K562 (cell line): ENCODE measurements at regions not wholly inside any gene's neighbourhood (a gene's known extent, or its start where the extent isn't known, plus 50 kb on each side); places are given as distances from the start of the nearest gene placed in this dataset.

ENCODE experiments used
- ATAC-seq: fragments of 200-7000 bp; cut with Tn5 transposase; 3 replicates; pipeline ENCODE4 v1.9.1; 2020; ENCODE audit warnings: moderate library complexity
- BruUV-seq: library from RNA; stranded (reverse); fragments of 400-500 nt; replicated peaks from 2 replicates; lab custom pipeline; 2021; lab: Mats Ljungman, UMichigan
- CTCF ChIA-PET: fragments of 300-600 bp; formaldehyde crosslinking; extraction: SDS; loops from one replicate; lab custom pipeline; 2021; ENCODE audit warnings: low intra/inter-chr PET ratio; lab: Yijun Ruan, JAX
- POLR2A ChIA-PET: fragments of 300-600, 350-650 bp; sonication (Branson Sonifier 250); formaldehyde crosslinking; extraction: SDS; loops from one replicate; lab custom pipeline; 2021; ENCODE audit warnings: antibody characterized with exemption, inconsistent platforms; lab: Yijun Ruan, JAX
- DNase-seq, 4 experiments: peaks; one replicate each; pipeline versions ENCODE4 v3.0.0 to v3.0.0-alpha.2; 2011 to 2018; ENCODE audit warnings: low spot score in 3 of 4, mixed read lengths in 3 of 4; ENCODE audit errors: extremely low read depth in 1 of 4
- FAIRE-seq: peaks from 2 replicates; lab custom pipeline; 2011; peaks lifted over from hg19 to GRCh38; lab: Jason Lieb, UNC
- H2AFZ ChIP-seq: 2 replicates; pipeline ENCODE4 v1.6.0; 2011; ENCODE audit warnings: low read depth, low read length, control low read depth, inconsistent platforms
- H3K27ac ChIP-seq: fragments of 200-600 bp; 3 replicates; pipeline ENCODE4 v1.8.0; 2011; ENCODE audit warnings: low read depth, mild to moderate bottlenecking, control low read depth, inconsistent platforms, low read length, moderate library complexity, mixed read lengths; ENCODE audit errors: extremely low read depth
- H3K27me3 ChIP-seq, 2 experiments: fragments of 300-600 bp in 1 of 2; 2 replicates in 1 of 2; 3 replicates in 1 of 2; pipeline versions ENCODE4 v1.6.0 to v1.8.0; 2011; ENCODE audit warnings: inconsistent platforms in 2 of 2, low read length in 2 of 2, mild to moderate bottlenecking in 1 of 2, mixed read lengths in 1 of 2, moderate library complexity in 1 of 2; ENCODE audit not compliant: control insufficient read depth in 2 of 2, insufficient read depth in 2 of 2
- H3K36me3 ChIP-seq: fragments of 300-600 bp; 3 replicates; pipeline ENCODE4 v1.8.0; 2011; ENCODE audit warnings: mild to moderate bottlenecking, low read length, inconsistent platforms; ENCODE audit not compliant: control insufficient read depth, insufficient read depth
- H3K4me1 ChIP-seq, 2 experiments: fragments of 200-600 bp in 1 of 2; replicated peaks in 1 of 2; 2 replicates in 1 of 2; 3 replicates in 1 of 2; pipeline versions ENCODE4 v1.5.1 to v1.8.0; 2011; ENCODE audit warnings: inconsistent platforms in 2 of 2, low read length in 2 of 2, mild to moderate bottlenecking in 1 of 2, mixed read lengths in 1 of 2, moderate library complexity in 1 of 2; ENCODE audit not compliant: control insufficient read depth in 2 of 2, insufficient read depth in 2 of 2
- H3K4me2 ChIP-seq: 2 replicates; pipeline ENCODE4 v1.6.1; 2011; ENCODE audit warnings: low read length, control low read depth, inconsistent platforms, mixed read lengths; ENCODE audit not compliant: insufficient read depth
- H3K4me3 ChIP-seq: fragments of 200-600 bp; sonication (generic), shearing (Covaris generic); 2 replicates; pipeline ENCODE4 v1.5.1; 2016; ENCODE audit warnings: control low read depth, inconsistent platforms
- H3K79me2 ChIP-seq: fragments of 200-600 bp; 3 replicates; pipeline ENCODE4 v1.8.0; 2011; ENCODE audit warnings: low read length, inconsistent platforms; ENCODE audit not compliant: control insufficient read depth, insufficient read depth
- H3K9ac ChIP-seq, 2 experiments: 2 replicates each; pipeline versions ENCODE4 v1.6.0 to v1.6.1; 2011; ENCODE audit warnings: low read depth in 2 of 2, low read length in 2 of 2, control low read depth in 1 of 2, inconsistent platforms in 1 of 2, mild to moderate bottlenecking in 1 of 2, mixed read lengths in 1 of 2; ENCODE audit not compliant: insufficient read depth in 1 of 2
- H3K9me1 ChIP-seq: one replicate; pipeline ENCODE4 v1.6.0; 2011; ENCODE audit warnings: inconsistent platforms, mild to moderate bottlenecking, low read length, moderate library complexity; ENCODE audit not compliant: control insufficient read depth, insufficient read depth
- H3K9me3 ChIP-seq: replicated peaks from 2 replicates; pipeline ENCODE4 v1.5.1; 2011; ENCODE audit warnings: low read depth, low read length, inconsistent platforms; ENCODE audit not compliant: control insufficient read depth, insufficient read depth
- H4K20me1 ChIP-seq: replicated peaks from 2 replicates; pipeline ENCODE4 v1.6.1; 2011; ENCODE audit warnings: low read length, inconsistent platforms, mixed read lengths; ENCODE audit not compliant: control insufficient read depth, insufficient read depth
- ARNT ChIP-seq, 2 experiments: fragments of 450-650 bp; IDR thresholded peaks; 2 replicates each; pipeline ENCODE4 v1.6.1; 2016; ENCODE audit warnings: mild to moderate bottlenecking in 1 of 2
- ELF1 ChIP-seq: fragments of 200-800 bp; sonication (Bioruptor generic); IDR thresholded peaks from 2 replicates; pipeline ENCODE4 v1.6.1; 2016; ENCODE audit warnings: missing genetic modification characterization, missing compliant biosample characterization
- FOXA3 ChIP-seq, 2 experiments: fragments of 450-650 bp in 1 of 2; sonication (generic) in 1 of 2; formaldehyde crosslinking; IDR thresholded peaks in 1 of 2; conservative IDR thresholded peaks in 1 of 2; 2 replicates each; pipeline versions ENCODE4 v1.4.0 to v1.8.0; 2020 to 2022; ENCODE audit warnings: mild to moderate bottlenecking in 2 of 2, missing genetic modification reagents in 1 of 2
- GATAD2B ChIP-seq: fragments of 450-650 bp; IDR thresholded peaks from 2 replicates; pipeline ENCODE4 v1.6.1; 2017; ENCODE audit warnings: mild to moderate bottlenecking, borderline replicate concordance
- HNRNPL ChIP-seq: fragments of 200-400 bp; formaldehyde crosslinking; IDR thresholded peaks from 2 replicates; pipeline ENCODE4 v1.6.1; 2017; ENCODE audit warnings: low read depth, mild to moderate bottlenecking, low read length
- LCOR ChIP-seq: sonication (generic); formaldehyde crosslinking; IDR thresholded peaks from 2 replicates; pipeline ENCODE4 v1.8.0; 2022; ENCODE audit warnings: mild to moderate bottlenecking, missing genetic modification reagents
- MED1 ChIP-seq: sonication (generic); formaldehyde crosslinking; IDR thresholded peaks from 2 replicates; pipeline ENCODE4 v1.8.1; 2023; ENCODE audit warnings: missing genetic modification reagents, borderline replicate concordance
- NRF1 ChIP-seq, 2 experiments: fragments of 450-650 bp; IDR thresholded peaks in 1 of 2; conservative IDR thresholded peaks in 1 of 2; 2 replicates each; pipeline ENCODE4 v1.6.1; 2014; ENCODE audit warnings: mild to moderate bottlenecking in 2 of 2
- POLR2AphosphoS2 ChIP-seq: IDR thresholded peaks from 2 replicates; pipeline ENCODE4 v1.6.1; 2012; ENCODE audit warnings: low read length, improper control_type of control experiment
- ZBTB8A ChIP-seq: fragments of 450-650 bp; IDR thresholded peaks from 2 replicates; pipeline ENCODE4 v1.6.1; 2018; ENCODE audit warnings: mild to moderate bottlenecking, moderate library complexity; ENCODE audit not compliant: partially characterized antibody
- ZNF197 ChIP-seq: fragments of 200-800 bp; sonication (Bioruptor generic); IDR thresholded peaks from 2 replicates; pipeline ENCODE4 v1.6.1; 2016; ENCODE audit warnings: low read depth, missing genetic modification characterization, missing compliant biosample characterization
- ZNF436 ChIP-seq: fragments of 250-450, 450-650 bp; sonication (Bioruptor Pico); formaldehyde crosslinking; IDR thresholded peaks from 2 replicates; pipeline ENCODE4 v1.7.0; 2020; ENCODE audit warnings: mild to moderate bottlenecking
- ZNF586 ChIP-seq: fragments of 450-650 bp; formaldehyde crosslinking; conservative IDR thresholded peaks from 2 replicates; pipeline ENCODE4 v1.4.0; 2020; ENCODE audit warnings: mild to moderate bottlenecking, moderate library complexity
- ZNF696 ChIP-seq: fragments of 250-450 bp; sonication (Bioruptor Pico); conservative IDR thresholded peaks from 2 replicates; pipeline ENCODE4 v1.4.0; 2020; ENCODE audit warnings: mild to moderate bottlenecking, moderate library complexity
- ZNF76 ChIP-seq: fragments of 250-450 bp; sonication (Bioruptor Pico); IDR thresholded peaks from 2 replicates; pipeline ENCODE4 v1.4.0; 2020; ENCODE audit warnings: mild to moderate bottlenecking, moderate library complexity, borderline replicate concordance
- WGBS: fragments of 100-300 bp; shearing (Covaris generic); methylation state at CpG from one replicate; pipeline ENCODE4 v1.1.6; 2016; ENCODE audit warnings: low coverage, mixed read lengths; ENCODE audit not compliant: insufficient coverage; ENCODE audit errors: missing lambda C conversion rate; 5-methylcytosine and 5-hydroxymethylcytosine counted together
- in situ Hi-C: fragments of 300-500 bp; cut with MboI; formaldehyde crosslinking; loops from 4 replicates; pipeline ENCODE4 v1.15.0; 2018; ENCODE audit warnings: inconsistent platforms, mixed read lengths
- intact Hi-C: fragments of 100-400 bp; cut with micrococcal nuclease; formaldehyde crosslinking; loops from 2 replicates; pipeline ENCODE4 v1.14.2; 2022
- TF ChIP-seq, protein P1 (sequence below), 2 experiments: fragments of 450-650 bp in 1 of 2; IDR thresholded peaks; 2 replicates each; pipeline ENCODE4 v1.6.1; 2011 to 2017; ENCODE audit warnings: low read depth in 2 of 2, antibody characterized with exemption in 1 of 2, borderline replicate concordance in 1 of 2, low read length in 1 of 2, mild to moderate bottlenecking in 1 of 2, mixed read lengths in 1 of 2; ENCODE audit not compliant: control insufficient read depth in 1 of 2
- TF ChIP-seq, protein P2 (sequence below): sonication (generic); formaldehyde crosslinking; IDR thresholded peaks from 2 replicates; pipeline ENCODE4 v1.8.0; 2022; ENCODE audit warnings: mild to moderate bottlenecking, missing genetic modification reagents, borderline replicate concordance
- TF ChIP-seq, protein P3 (sequence below), 2 experiments: fragments of 250-450 bp in 1 of 2; fragments of 450-650 bp in 1 of 2; sonication (Bioruptor Pico) in 1 of 2; IDR thresholded peaks; 2 replicates each; pipeline versions ENCODE4 v1.6.1 to v1.8.0; 2016 to 2021; ENCODE audit warnings: mild to moderate bottlenecking in 2 of 2, moderate library complexity in 2 of 2, missing compliant biosample characterization in 1 of 2, missing genetic modification characterization in 1 of 2

DNA sequence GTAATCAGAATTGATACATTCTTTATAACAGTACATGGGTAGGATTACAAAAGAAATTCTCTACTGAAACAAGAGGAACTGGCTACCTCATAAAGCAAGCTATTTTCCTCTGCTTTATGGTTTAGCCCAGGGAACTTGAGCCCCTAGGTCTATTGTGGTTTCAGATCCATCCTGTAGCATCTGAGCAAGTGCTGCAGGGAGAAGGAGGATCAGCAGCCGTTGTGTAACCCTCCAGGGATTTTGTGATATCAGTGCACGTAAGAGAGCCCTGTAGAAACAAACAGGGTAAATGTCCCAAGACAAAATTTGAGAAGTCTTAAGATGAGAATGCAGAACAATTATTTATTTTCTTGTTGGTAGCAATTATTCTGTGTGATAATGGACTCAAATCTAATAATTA lies 165.2 kb upstream of the DEFB112 start:
- Histone ChIP-seq H3K4me3 (no peak overlapping the region), H3K79me2 (no peaks in the 10 kb centered on the region), H3K9me3 (no peaks in the 10 kb centered on the region), H3K27ac (no peak overlapping the region), H2AFZ (no peak overlapping the region), H3K27me3 (no peaks in the 10 kb centered on the region), H3K36me3 (no peaks in the 10 kb centered on the region), H3K9me1 (no peaks in the 10 kb centered on the region), H3K9ac (no peak overlapping the region), H3K4me1 (no peaks in the 10 kb centered on the region), H4K20me1 (no peaks in the 10 kb centered on the region), H3K4me2 (no peak overlapping the region)
- in situ Hi-C loops (no loop called here), intact Hi-C loops (no loop called here)
- 0% methylated on average over 2 of the region's 2 CpGs for WGBS
- ChIA-PET POLR2A (interaction anchor here (0.6 kb wide), 1 partner anchor 20 kb away, joined by 4 read pairs; no protein-coding TSS in a partner anchor), CTCF (no interaction called here)
- no TSS peak for BruUV-seq
- DNase-seq (no peak), ATAC-seq (no peak), FAIRE-seq (no peak)
- no peak for TF ChIP-seq ZNF197
- TF ChIP-seq ZBTB8A, result no peak
- TF ChIP-seq LCOR (CRISPR knock-in tag), result no peak
- no peak for TF ChIP-seq MED1
- no peak for TF ChIP-seq ELF1 (tag)
- TF ChIP-seq, protein P1, sequence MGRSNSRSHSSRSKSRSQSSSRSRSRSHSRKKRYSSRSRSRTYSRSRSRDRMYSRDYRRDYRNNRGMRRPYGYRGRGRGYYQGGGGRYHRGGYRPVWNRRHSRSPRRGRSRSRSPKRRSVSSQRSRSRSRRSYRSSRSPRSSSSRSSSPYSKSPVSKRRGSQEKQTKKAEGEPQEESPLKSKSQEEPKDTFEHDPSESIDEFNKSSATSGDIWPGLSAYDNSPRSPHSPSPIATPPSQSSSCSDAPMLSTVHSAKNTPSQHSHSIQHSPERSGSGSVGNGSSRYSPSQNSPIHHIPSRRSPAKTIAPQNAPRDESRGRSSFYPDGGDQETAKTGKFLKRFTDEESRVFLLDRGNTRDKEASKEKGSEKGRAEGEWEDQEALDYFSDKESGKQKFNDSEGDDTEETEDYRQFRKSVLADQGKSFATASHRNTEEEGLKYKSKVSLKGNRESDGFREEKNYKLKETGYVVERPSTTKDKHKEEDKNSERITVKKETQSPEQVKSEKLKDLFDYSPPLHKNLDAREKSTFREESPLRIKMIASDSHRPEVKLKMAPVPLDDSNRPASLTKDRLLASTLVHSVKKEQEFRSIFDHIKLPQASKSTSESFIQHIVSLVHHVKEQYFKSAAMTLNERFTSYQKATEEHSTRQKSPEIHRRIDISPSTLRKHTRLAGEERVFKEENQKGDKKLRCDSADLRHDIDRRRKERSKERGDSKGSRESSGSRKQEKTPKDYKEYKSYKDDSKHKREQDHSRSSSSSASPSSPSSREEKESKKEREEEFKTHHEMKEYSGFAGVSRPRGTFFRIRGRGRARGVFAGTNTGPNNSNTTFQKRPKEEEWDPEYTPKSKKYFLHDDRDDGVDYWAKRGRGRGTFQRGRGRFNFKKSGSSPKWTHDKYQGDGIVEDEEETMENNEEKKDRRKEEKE (IDR thresholded peaks at IDR 0.05; ENCODE audit: borderline replicate concordance in 1 of 2, control insufficient read depth in 1 of 2, low read depth in 2 of 2, low read length in 1 of 2), result no peak
- no peak for TF ChIP-seq ZNF76
- TF ChIP-seq POLR2AphosphoS2, result no peak
- TF ChIP-seq HNRNPL, result no peak
- TF ChIP-seq NRF1 (conservative IDR thresholded peaks at IDR 0.05 in 1 of 2, IDR thresholded peaks at IDR 0.05 in 1 of 2), result no peak
- TF ChIP-seq, protein P2, sequence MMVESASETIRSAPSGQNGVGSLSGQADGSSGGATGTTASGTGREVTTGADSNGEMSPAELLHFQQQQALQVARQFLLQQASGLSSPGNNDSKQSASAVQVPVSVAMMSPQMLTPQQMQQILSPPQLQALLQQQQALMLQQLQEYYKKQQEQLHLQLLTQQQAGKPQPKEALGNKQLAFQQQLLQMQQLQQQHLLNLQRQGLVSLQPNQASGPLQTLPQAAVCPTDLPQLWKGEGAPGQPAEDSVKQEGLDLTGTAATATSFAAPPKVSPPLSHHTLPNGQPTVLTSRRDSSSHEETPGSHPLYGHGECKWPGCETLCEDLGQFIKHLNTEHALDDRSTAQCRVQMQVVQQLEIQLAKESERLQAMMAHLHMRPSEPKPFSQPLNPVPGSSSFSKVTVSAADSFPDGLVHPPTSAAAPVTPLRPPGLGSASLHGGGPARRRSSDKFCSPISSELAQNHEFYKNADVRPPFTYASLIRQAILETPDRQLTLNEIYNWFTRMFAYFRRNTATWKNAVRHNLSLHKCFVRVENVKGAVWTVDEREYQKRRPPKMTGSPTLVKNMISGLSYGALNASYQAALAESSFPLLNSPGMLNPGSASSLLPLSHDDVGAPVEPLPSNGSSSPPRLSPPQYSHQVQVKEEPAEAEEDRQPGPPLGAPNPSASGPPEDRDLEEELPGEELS (CRISPR knock-in tag), result no peak
- no peak for TF ChIP-seq ZNF586 (CRISPR knock-in tag)
- no peak for TF ChIP-seq ZNF436
- no peak for TF ChIP-seq FOXA3 (CRISPR knock-in tag; conservative IDR thresholded peaks at IDR 0.05 in 1 of 2, IDR thresholded peaks at IDR 0.05 in 1 of 2)
- TF ChIP-seq ZNF696, result no peak
- no peak for TF ChIP-seq ARNT (IDR thresholded peaks at IDR 0.05)
- TF ChIP-seq, protein P3, sequence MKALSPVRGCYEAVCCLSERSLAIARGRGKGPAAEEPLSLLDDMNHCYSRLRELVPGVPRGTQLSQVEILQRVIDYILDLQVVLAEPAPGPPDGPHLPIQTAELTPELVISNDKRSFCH (CRISPR knock-in tag; IDR thresholded peaks at IDR 0.05), result no peak
- TF ChIP-seq, protein P3 (tag; IDR thresholded peaks at IDR 0.05), result no peak
- TF ChIP-seq GATAD2B, result no peak
